ENCODE measurements at regions not wholly inside any gene's neighbourhood (a gene's known extent, or its start where the extent isn't known, plus 50 kb on each side); places are given as distances from the start of the nearest gene placed in this dataset.
A peak's percentile ranks its signal among the peaks of the same experiment; 100 is the strongest.

DNA sequence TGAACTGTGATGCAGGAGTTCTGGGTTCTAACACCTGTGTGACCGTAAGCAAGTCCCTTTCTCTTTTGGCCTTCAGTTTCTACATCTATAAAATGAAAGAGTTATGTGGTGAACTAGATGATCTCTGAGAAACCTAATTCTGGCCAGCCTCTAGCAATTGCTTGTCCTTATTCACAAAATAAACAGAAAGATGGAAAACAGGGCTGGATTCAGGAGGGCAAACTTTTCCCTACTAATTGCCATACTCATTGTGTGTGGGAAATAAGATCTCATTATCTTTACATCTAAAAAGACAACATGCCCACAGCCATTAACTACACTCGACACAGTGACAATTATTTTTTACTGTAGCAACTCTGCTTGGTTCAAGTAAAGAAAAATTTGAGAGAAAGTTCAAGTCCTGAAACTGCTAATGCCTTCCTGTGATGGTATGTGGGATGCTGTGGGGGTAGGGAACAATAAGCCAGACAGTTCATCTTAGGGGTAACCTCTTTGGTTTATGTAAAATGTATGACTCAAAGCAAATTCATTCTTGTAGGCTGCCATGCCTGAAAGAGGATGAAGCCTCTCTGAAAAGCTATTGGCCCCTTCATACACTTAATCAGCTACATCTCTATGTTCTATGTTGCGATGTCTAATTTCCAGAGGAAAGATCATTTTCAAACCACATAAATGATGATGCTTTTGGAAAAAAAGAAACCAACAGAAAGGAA is 177.6 kb upstream of the BCL6 start:
- no peak overlapping the region for H3K27ac Mint-ChIP-seq
- no peaks in the 10 kb centered on the region for H3K79me1 ChIP-seq (ENCODE audit: insufficient read depth, low read depth, low read length, poor library complexity, severe bottlenecking)
- no CpG with 5 or more reads among the region's 3 CpGs for WGBS (ENCODE audit: extremely low coverage, insufficient read length, low lambda C conversion rate)
- H4K20me1 ChIP-seq (ENCODE audit: control insufficient read depth, insufficient read depth, insufficient read length): no peaks in the 10 kb centered on the region
- no peak overlapping the region for H4K91ac ChIP-seq (ENCODE audit: insufficient read length, low read depth, low read length)
- no peak overlapping the region for H4K5ac ChIP-seq (ENCODE audit: insufficient read length, low read depth, low read length)
- H3K4me3 Mint-ChIP-seq: no peak overlapping the region
- no peak overlapping the region for H2BK5ac ChIP-seq (ENCODE audit: insufficient read length, low read length)
- no peak overlapping the region for H3K56ac ChIP-seq (ENCODE audit: insufficient read length, low read depth, low read length)
- no peak overlapping the region for H3K4ac ChIP-seq (ENCODE audit: low read depth, low read length)
- H3K4me1 Mint-ChIP-seq: peaks cover 15 to 25% of the 10 kb centered on the region in 2 experiments
- no peak overlapping the region for H2BK15ac ChIP-seq (ENCODE audit: low read depth, low read length)
- no peaks in the 10 kb centered on the region for H3K79me2 ChIP-seq (ENCODE audit: insufficient read depth, low read length)
- no peaks in the 10 kb centered on the region for H3K23me2 ChIP-seq (ENCODE audit: insufficient read length, low read depth, low read length, poor library complexity, severe bottlenecking)
- H3K9me3 ChIP-seq (ENCODE audit: control insufficient read depth, low read depth, low read length): no peaks in the 10 kb centered on the region
- TF ChIP-seq, protein P1, sequence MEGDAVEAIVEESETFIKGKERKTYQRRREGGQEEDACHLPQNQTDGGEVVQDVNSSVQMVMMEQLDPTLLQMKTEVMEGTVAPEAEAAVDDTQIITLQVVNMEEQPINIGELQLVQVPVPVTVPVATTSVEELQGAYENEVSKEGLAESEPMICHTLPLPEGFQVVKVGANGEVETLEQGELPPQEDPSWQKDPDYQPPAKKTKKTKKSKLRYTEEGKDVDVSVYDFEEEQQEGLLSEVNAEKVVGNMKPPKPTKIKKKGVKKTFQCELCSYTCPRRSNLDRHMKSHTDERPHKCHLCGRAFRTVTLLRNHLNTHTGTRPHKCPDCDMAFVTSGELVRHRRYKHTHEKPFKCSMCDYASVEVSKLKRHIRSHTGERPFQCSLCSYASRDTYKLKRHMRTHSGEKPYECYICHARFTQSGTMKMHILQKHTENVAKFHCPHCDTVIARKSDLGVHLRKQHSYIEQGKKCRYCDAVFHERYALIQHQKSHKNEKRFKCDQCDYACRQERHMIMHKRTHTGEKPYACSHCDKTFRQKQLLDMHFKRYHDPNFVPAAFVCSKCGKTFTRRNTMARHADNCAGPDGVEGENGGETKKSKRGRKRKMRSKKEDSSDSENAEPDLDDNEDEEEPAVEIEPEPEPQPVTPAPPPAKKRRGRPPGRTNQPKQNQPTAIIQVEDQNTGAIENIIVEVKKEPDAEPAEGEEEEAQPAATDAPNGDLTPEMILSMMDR (conservative IDR thresholded peaks at IDR 0.05): no peak
- H3K36me3 Mint-ChIP-seq (ENCODE audit: insufficient read depth in 1 of 3, low read depth in 3 of 3): peaks cover 0 to 25% (median 18%) of the 10 kb centered on the region in 3 experiments; a peak in 6 of 7 replicates
- H4K8ac ChIP-seq (replicated peaks; ENCODE audit: insufficient read length, low read depth, low read length): no peak overlapping the region
- no peak overlapping the region for H3K23ac ChIP-seq (ENCODE audit: insufficient read length, low read depth, low read length)
- H3K18ac ChIP-seq (ENCODE audit: insufficient read length, low read depth, low read length): no peak overlapping the region
- no peak overlapping the region for H2AK5ac ChIP-seq (ENCODE audit: insufficient read length, low read length)
- H3K27me3 ChIP-seq (ENCODE audit: insufficient read depth, low read length): no peaks in the 10 kb centered on the region
- no peak overlapping the region for H3T11ph ChIP-seq (ENCODE audit: low read length)
- H3K27ac ChIP-seq (ENCODE audit: insufficient read length, low read depth, low read length): no peak overlapping the region
- H2BK120ac ChIP-seq (ENCODE audit: low read depth, low read length, poor library complexity, severe bottlenecking): peak overlapping the region; percentile 19
- H3K4me2 ChIP-seq (ENCODE audit: insufficient read depth, insufficient read length, low read length): no peak overlapping the region
- peaks cover 9% of the 10 kb centered on the region; the same call in 1 of the 2 replicates for H3K4me1 ChIP-seq (ENCODE audit: insufficient read depth, low read length)
- H3K27me3 Mint-ChIP-seq (ENCODE audit: low read depth): no peaks in the 10 kb centered on the region; the same call in 1 of the 2 replicates
- H3K9me3 Mint-ChIP-seq: peaks cover 20 to 23% of the 10 kb centered on the region in 2 experiments
- no peak overlapping the region for H3K14ac ChIP-seq (ENCODE audit: insufficient read depth, low read length)
- H2BK20ac ChIP-seq (ENCODE audit: low read depth, low read length, poor library complexity, severe bottlenecking): no peak overlapping the region
- H2BK12ac ChIP-seq (ENCODE audit: insufficient read length, low read depth, low read length): no peak overlapping the region
- H3K9ac ChIP-seq (ENCODE audit: extremely low read depth, insufficient read length, low read length): no peak overlapping the region
- H2AFZ ChIP-seq (ENCODE audit: low read length): no peak overlapping the region
- DNase-seq: no peak

Data from H9 (cell line).